ENCODE measurements at regions not wholly inside any gene's neighbourhood (a gene's known extent, or its start where the extent isn't known, plus 50 kb on each side); places are given as distances from the start of the nearest gene placed in this dataset.

DNA sequence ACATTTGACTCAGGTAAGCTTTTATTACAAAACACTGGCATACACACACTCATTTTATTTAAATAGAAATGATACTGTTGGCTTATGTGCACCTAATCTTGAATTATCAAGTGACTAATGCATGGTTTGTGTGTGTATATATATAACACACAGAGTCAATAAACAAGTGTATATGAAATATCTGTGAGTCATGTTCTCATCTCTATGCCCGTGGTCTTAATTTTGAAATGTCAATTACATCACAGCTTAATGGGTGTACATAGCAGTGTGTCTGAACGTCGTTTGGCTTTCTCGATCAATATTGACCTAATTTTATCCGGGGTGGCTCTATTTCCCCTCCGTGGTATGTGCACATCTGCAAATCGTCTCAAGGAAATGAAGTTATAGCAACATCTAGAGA is 104.0 kb upstream of the ZFP64 start:
- FAIRE-seq, result no peak
- DNase-seq (ENCODE audit: insufficient read length, low spot score), result no peak
- TF ChIP-seq POU2F2 (IDR thresholded peaks at IDR 0.05; ENCODE audit: low read depth, low read length) (no peak), POLR2A (IDR thresholded peaks at IDR 0.05; ENCODE audit: low read depth, low read length) (no peak), TAF1 (IDR thresholded peaks at IDR 0.05; ENCODE audit: low read depth, low read length) (no peak), SPI1 (IDR thresholded peaks at IDR 0.05; ENCODE audit: low read depth, low read length) (no peak), POLR2AphosphoS5 (IDR thresholded peaks at IDR 0.05; ENCODE audit: low read depth, low read length) (no peak), PAX5 (IDR thresholded peaks at IDR 0.05; ENCODE audit: insufficient read depth, low read length, severe bottlenecking) (no peak)

DNA sequence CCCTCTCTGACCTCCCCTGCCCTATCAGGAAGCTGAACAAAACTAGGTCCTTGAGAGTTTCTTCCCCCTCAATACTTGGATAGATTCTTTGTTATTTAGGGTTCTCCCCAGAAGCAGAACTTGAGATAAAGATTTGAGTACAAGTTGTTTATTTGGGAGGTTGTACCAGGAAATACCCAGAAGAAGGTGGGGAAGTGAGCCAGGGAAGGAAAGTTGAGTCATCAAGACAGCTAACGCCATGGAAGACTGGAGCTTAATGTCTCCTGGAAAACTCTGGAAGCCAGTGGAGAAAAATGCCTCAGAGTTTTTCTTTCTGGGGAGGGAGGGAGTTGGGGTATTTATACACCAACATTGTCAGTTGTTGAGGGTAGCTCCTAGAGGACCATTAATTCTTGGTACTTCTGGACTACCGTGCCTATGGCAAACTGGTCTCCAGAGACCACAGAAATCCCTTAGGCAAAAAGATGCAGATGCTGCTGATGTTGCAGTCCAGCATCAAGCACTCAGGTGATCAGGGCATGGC is 102.6 kb upstream of the ZFP64 start:
- no peak for DNase-seq (ENCODE audit: insufficient read length, low spot score)
- TF ChIP-seq POU2F2 (IDR thresholded peaks at IDR 0.05; ENCODE audit: low read depth, low read length) (no peak), SPI1 (IDR thresholded peaks at IDR 0.05; ENCODE audit: low read depth, low read length) (no peak), POLR2AphosphoS5 (IDR thresholded peaks at IDR 0.05; ENCODE audit: low read depth, low read length) (no peak), TAF1 (IDR thresholded peaks at IDR 0.05; ENCODE audit: low read depth, low read length) (no peak), POLR2A (IDR thresholded peaks at IDR 0.05; ENCODE audit: low read depth, low read length) (no peak), PAX5 (IDR thresholded peaks at IDR 0.05; ENCODE audit: insufficient read depth, low read length, severe bottlenecking) (no peak)
- no peak for FAIRE-seq

DNA sequence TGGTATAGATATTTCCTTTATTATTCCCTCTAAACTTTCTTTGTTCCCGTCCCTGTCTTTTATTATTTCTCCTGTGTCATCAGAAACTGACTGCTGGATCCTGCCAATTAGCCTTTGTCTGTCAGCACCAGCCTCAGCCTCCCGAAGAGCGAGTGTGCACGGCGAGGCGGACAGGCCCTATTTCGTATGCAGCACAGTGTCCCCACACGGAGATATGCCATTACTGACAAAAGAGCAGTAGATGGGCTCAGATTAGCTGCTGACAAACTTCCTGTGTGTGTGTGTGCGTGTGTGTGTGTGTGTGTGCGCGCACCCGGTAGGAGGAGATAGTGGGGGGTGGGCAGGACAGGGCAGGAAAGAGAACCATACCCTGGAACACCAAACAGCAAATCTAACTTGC is 99.5 kb upstream of the ZFP64 start:
- DNase-seq (ENCODE audit: insufficient read length, low spot score), result no peak
- no peak for FAIRE-seq
- no peak for TF ChIP-seq POLR2A (IDR thresholded peaks at IDR 0.05; ENCODE audit: low read depth, low read length)
- TF ChIP-seq PAX5 (IDR thresholded peaks at IDR 0.05; ENCODE audit: insufficient read depth, low read length, severe bottlenecking), result no peak
- no peak for TF ChIP-seq SPI1 (IDR thresholded peaks at IDR 0.05; ENCODE audit: low read depth, low read length)
- TF ChIP-seq TAF1 (IDR thresholded peaks at IDR 0.05; ENCODE audit: low read depth, low read length), result no peak
- TF ChIP-seq POU2F2 (IDR thresholded peaks at IDR 0.05; ENCODE audit: low read depth, low read length), result no peak
- no peak for TF ChIP-seq POLR2AphosphoS5 (IDR thresholded peaks at IDR 0.05; ENCODE audit: low read depth, low read length)

DNA sequence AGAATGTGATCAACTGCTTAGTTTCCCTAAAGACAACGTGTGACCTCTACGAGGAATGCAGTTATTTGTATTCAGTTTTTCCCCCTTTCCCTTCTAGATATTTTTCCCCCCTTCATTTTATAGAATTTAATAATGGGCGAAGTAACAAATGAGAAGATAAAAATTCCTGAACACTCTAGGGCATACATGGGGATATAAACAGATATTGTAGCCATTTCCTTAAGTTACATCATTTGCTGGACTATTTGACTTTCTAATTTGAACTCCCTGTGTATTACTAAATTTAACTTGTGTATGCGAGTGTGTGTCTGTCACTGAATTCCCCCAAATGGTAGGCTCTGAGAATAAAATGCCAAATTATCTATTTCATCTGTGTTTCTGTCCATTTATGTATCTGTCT is 99.0 kb upstream of the ZFP64 start:
- TF ChIP-seq POU2F2 (IDR thresholded peaks at IDR 0.05; ENCODE audit: low read depth, low read length) (no peak), TAF1 (IDR thresholded peaks at IDR 0.05; ENCODE audit: low read depth, low read length) (no peak), PAX5 (IDR thresholded peaks at IDR 0.05; ENCODE audit: insufficient read depth, low read length, severe bottlenecking) (no peak), POLR2AphosphoS5 (IDR thresholded peaks at IDR 0.05; ENCODE audit: low read depth, low read length) (no peak), POLR2A (IDR thresholded peaks at IDR 0.05; ENCODE audit: low read depth, low read length) (no peak), SPI1 (IDR thresholded peaks at IDR 0.05; ENCODE audit: low read depth, low read length) (no peak)
- FAIRE-seq, result no peak

DNA sequence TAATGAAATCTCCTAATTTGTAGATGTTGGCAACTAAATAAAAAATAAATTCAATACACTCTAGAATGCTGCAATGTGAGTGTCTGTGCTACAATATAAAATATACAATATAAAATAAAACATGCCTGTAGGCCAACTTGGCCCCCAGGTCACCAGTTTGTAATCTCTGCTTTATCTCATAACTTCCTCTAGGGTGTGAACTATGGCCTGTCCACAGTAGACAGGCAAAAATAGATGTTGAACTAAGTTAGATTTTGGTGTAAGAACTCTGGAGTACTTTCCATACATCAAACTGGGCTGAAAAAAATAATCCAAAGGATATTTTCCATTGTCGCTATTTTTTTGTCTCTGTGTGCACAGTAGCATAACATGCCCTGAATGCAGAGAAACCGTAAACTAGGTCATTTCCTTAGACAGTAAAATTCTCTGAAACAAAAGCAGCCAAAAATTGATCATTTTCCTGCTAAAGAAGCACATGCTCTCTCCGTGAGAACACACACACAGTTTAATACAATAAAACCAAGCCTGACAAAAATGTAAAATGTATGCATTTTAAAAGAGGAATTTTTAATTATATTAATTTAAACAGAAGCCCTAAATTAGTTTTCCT is 98.5 kb upstream of the ZFP64 start:
- FAIRE-seq (no peak), DNase-seq (ENCODE audit: insufficient read length, low spot score) (no peak)
- TF ChIP-seq SPI1 (IDR thresholded peaks at IDR 0.05; ENCODE audit: low read depth, low read length) (no peak), TAF1 (IDR thresholded peaks at IDR 0.05; ENCODE audit: low read depth, low read length) (no peak)

More for the DNA sequence above, 99.0 kb upstream of the ZFP64 start:
- DNase-seq (ENCODE audit: insufficient read length, low spot score), result no peak

DNA sequence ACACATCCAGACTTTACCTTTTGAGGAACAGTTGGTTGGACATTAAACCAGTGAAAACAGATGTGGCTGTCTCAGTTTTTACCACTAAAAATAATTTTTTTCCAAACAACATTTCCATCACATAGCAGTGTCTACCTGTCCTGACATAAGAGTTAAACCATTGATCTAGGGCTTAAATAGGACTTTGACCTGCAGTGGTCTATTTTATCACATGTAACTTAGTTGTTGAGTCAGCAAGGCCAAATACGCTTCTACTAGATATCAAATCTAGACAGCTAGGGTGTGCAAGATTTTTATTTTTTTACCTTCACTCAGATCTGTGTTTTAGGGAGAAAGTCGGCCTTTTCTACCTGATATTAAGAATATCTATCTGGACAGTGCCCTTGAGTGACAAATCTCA is 88.8 kb upstream of the ZFP64 start:
- DNase-seq (ENCODE audit: insufficient read length, low spot score) (no peak), FAIRE-seq (no peak)
- no peak for TF ChIP-seq TAF1 (IDR thresholded peaks at IDR 0.05; ENCODE audit: low read depth, low read length)
- TF ChIP-seq POLR2AphosphoS5 (IDR thresholded peaks at IDR 0.05; ENCODE audit: low read depth, low read length), result no peak
- TF ChIP-seq PAX5 (IDR thresholded peaks at IDR 0.05; ENCODE audit: insufficient read depth, low read length, severe bottlenecking), result no peak

DNA sequence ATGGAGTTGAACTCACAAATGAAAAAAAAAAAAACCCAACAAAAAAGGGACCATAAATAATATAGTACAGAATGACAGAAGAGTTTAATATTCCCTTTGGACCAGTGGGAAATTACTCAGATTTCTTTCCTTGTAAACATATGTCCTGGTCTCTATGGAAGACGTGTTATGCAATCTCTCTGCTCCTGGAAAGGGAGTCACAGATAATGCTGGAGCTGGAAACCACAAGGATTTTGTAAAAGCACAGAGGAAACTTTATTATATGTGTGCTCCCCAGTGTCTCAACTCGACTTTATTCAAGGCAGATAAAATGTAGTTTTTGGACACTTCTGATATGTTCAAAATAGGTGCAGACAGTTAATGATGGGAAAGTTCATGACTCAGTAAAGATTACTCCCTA is 88.1 kb upstream of the ZFP64 start:
- DNase-seq (ENCODE audit: insufficient read length, low spot score) (no peak), FAIRE-seq (no peak)
- TF ChIP-seq POLR2AphosphoS5 (IDR thresholded peaks at IDR 0.05; ENCODE audit: low read depth, low read length) (no peak), POLR2A (IDR thresholded peaks at IDR 0.05; ENCODE audit: low read depth, low read length) (no peak), PAX5 (IDR thresholded peaks at IDR 0.05; ENCODE audit: insufficient read depth, low read length, severe bottlenecking) (no peak), SPI1 (IDR thresholded peaks at IDR 0.05; ENCODE audit: low read depth, low read length) (no peak), POU2F2 (IDR thresholded peaks at IDR 0.05; ENCODE audit: low read depth, low read length) (no peak), TAF1 (IDR thresholded peaks at IDR 0.05; ENCODE audit: low read depth, low read length) (no peak)

DNA sequence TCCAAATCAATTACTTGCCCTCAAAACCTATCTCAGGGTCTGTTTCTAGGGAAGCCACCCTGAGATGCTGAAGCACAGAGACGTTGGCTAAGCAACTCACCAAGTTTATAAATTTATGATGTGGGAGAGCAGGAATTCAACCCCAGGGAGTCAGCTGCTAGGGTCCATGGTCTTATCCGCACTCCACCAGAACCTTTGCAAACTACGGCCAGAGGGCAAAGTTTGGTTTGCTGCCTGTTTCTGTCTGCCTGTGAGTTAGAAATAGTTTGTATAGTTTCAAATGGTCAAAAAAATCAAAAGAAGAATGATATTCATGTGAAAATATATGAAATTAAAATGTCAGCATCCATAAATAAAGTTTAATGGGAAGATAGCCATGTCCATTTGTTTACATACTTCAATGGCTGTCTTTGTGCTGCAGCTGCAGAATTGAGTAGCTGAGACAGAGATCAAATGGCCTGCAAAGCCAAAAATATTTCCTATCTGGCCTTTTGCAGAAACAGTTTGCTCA is 83.7 kb upstream of the ZFP64 start:
- TF ChIP-seq SPI1 (IDR thresholded peaks at IDR 0.05; ENCODE audit: low read depth, low read length) (no peak), POU2F2 (IDR thresholded peaks at IDR 0.05; ENCODE audit: low read depth, low read length) (no peak), POLR2AphosphoS5 (IDR thresholded peaks at IDR 0.05; ENCODE audit: low read depth, low read length) (no peak), POLR2A (IDR thresholded peaks at IDR 0.05; ENCODE audit: low read depth, low read length) (no peak), PAX5 (IDR thresholded peaks at IDR 0.05; ENCODE audit: insufficient read depth, low read length, severe bottlenecking) (no peak), TAF1 (IDR thresholded peaks at IDR 0.05; ENCODE audit: low read depth, low read length) (no peak)
- FAIRE-seq (no peak), DNase-seq (ENCODE audit: insufficient read length, low spot score) (no peak)

DNA sequence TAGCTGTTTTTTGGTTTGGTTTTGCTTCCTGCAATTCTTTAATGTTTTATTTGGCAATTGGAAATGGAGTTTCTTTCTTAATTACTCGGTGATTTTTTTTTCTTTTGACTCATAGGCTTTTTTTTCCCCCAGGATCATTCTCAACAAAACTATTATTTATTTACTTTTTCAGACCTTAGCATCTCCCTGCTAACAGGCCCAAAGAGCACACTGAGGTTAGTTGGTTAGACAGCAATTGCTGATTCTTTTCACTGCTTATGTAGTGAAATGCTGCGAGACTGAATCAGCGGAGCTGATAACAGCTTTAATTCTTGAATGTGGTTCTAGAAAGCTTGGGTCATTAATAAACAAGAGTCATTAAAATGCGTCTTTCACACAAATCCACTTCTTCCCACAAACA is 79.1 kb upstream of the ZFP64 start:
- DNase-seq (ENCODE audit: insufficient read length, low spot score), result no peak
- TF ChIP-seq PAX5 (IDR thresholded peaks at IDR 0.05; ENCODE audit: insufficient read depth, low read length, severe bottlenecking) (no peak), POU2F2 (IDR thresholded peaks at IDR 0.05; ENCODE audit: low read depth, low read length) (no peak)
- FAIRE-seq, result no peak

DNA sequence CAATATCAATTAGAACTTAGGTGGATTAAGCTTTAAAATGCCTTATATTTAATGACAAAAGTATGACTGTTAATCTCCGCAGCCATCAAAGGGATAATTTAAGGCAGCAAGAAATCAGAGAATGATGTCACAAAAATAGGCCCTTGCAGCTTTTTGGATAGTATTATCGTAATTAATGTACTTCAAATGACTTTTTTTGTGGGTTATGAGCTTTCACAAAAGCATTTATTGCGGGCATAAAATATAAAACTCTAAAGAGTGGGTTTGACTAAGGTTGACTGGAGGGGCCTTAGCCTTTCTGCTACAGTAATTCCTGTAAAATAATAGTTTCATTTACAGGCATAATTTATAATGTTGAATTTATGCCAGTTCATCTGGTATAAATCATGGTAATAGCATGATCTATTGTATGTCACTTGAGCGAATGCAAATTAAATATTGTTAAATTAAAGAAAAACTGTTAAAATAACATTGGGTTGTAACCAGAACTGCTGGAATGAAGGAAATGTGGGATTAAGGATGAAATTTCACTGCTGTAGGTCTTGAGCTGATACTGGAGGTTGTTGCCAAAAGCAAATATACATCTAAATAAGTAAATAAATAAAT is 78.5 kb upstream of the ZFP64 start:
- FAIRE-seq, result no peak
- TF ChIP-seq SPI1 (IDR thresholded peaks at IDR 0.05; ENCODE audit: low read depth, low read length), result no peak
- TF ChIP-seq POLR2A (IDR thresholded peaks at IDR 0.05; ENCODE audit: low read depth, low read length), result no peak
- no peak for TF ChIP-seq POLR2AphosphoS5 (IDR thresholded peaks at IDR 0.05; ENCODE audit: low read depth, low read length)
- no peak for TF ChIP-seq TAF1 (IDR thresholded peaks at IDR 0.05; ENCODE audit: low read depth, low read length)
- TF ChIP-seq POU2F2 (IDR thresholded peaks at IDR 0.05; ENCODE audit: low read depth, low read length), result no peak
- TF ChIP-seq PAX5 (IDR thresholded peaks at IDR 0.05; ENCODE audit: insufficient read depth, low read length, severe bottlenecking), result no peak
- no peak for DNase-seq (ENCODE audit: insufficient read length, low spot score)
